WTC11 (cell line): ENCODE measurements at regions not wholly inside any gene's neighbourhood (a gene's known extent, or its start where the extent isn't known, plus 50 kb on each side); places are given as distances from the start of the nearest gene placed in this dataset.

Experiments used
- ATAC-seq: fragments of 200-7000 bp; cut with Tn5 transposase; 2 replicates; pipeline ENCODE4 v1.10.0; 2021; ENCODE audit warnings: mild to moderate bottlenecking, moderate library complexity
- CTCF ChIA-PET: fragments of 300-600 bp; sonication (Branson Sonifier 250); formaldehyde crosslinking; loops from one replicate; lab custom pipeline; 2021; ENCODE audit warnings: antibody characterized with exemption; lab: Charles Lee
- POLR2A ChIA-PET: fragments of 350-600 bp; sonication (Branson Sonifier 250); formaldehyde crosslinking; loops from one replicate; lab custom pipeline; 2021; ENCODE audit warnings: antibody characterized with exemption; lab: Charles Lee
- DNase-seq: peaks from one replicate; pipeline ENCODE4 v3.0.0; 2021; ENCODE audit warnings: low spot score
- H3K27ac Mint-ChIP-seq: 2 replicates; pipeline ENCODE4 v1.8.0; 2021; ENCODE audit warnings: mixed read lengths
- H3K27me3 Mint-ChIP-seq: 2 replicates; pipeline ENCODE4 v1.8.0; 2021; ENCODE audit warnings: low read depth, mild to moderate bottlenecking, moderate library complexity, mixed read lengths
- H3K36me3 Mint-ChIP-seq: 2 replicates; pipeline ENCODE4 v1.8.0; 2021; ENCODE audit warnings: mixed read lengths
- H3K4me1 Mint-ChIP-seq: 2 replicates; pipeline ENCODE4 v1.8.0; 2022; ENCODE audit warnings: mixed read lengths
- H3K4me3 Mint-ChIP-seq: 2 replicates; pipeline ENCODE4 v1.8.0; 2021; ENCODE audit warnings: mild to moderate bottlenecking, moderate library complexity, mixed read lengths
- H3K9me3 Mint-ChIP-seq: 2 replicates; pipeline ENCODE4 v1.8.0; 2021; ENCODE audit warnings: mixed read lengths
- EMX1 ChIP-seq: fragments of 250-450 bp; sonication (Bioruptor Pico); IDR thresholded peaks from 2 replicates; pipeline ENCODE4 v1.8.0; 2021; ENCODE audit warnings: mild to moderate bottlenecking
- FOXJ3 ChIP-seq: sonication (generic); formaldehyde crosslinking; IDR thresholded peaks from 2 replicates; pipeline ENCODE4 v1.9.0; 2021; ENCODE audit warnings: missing genetic modification reagents, mild to moderate bottlenecking, borderline replicate concordance
- FOXK1 ChIP-seq: sonication (generic); formaldehyde crosslinking; IDR thresholded peaks from 2 replicates; pipeline ENCODE4 v1.8.0; 2022; ENCODE audit warnings: mild to moderate bottlenecking, moderate library complexity, missing genetic modification reagents
- GTF2I ChIP-seq: fragments of 250-450 bp; sonication (Bioruptor Pico); conservative IDR thresholded peaks from 2 replicates; pipeline ENCODE4 v1.4.0; 2021; ENCODE audit warnings: mild to moderate bottlenecking
- IRF2 ChIP-seq: sonication (generic); formaldehyde crosslinking; IDR thresholded peaks from 2 replicates; pipeline ENCODE4 v1.8.0; 2022; ENCODE audit warnings: low read depth, missing genetic modification reagents, borderline replicate concordance
- JAZF1 ChIP-seq: fragments of 250-450 bp; sonication (Bioruptor Pico); IDR thresholded peaks from 2 replicates; pipeline ENCODE4 v1.9.0; 2021; ENCODE audit warnings: moderate library complexity, mild to moderate bottlenecking, inconsistent platforms
- JUN ChIP-seq: sonication (generic); formaldehyde crosslinking; IDR thresholded peaks from 2 replicates; pipeline ENCODE4 v1.8.0; 2023; ENCODE audit warnings: mild to moderate bottlenecking, missing genetic modification reagents
- MXD4 ChIP-seq: fragments of 250-450 bp; sonication (Bioruptor Pico); IDR thresholded peaks from 2 replicates; pipeline ENCODE4 v1.8.0; 2021; ENCODE audit warnings: mild to moderate bottlenecking, moderate library complexity, borderline replicate concordance
- NFYB ChIP-seq: sonication (generic); formaldehyde crosslinking; conservative IDR thresholded peaks from 2 replicates; pipeline ENCODE4 v1.8.0; 2022; ENCODE audit warnings: low read depth, missing genetic modification reagents
- SOX15 ChIP-seq: fragments of 250-450 bp; sonication (Bioruptor Pico); IDR thresholded peaks from 2 replicates; pipeline ENCODE4 v1.9.0; 2021; ENCODE audit warnings: mild to moderate bottlenecking
- SP1 ChIP-seq: sonication (generic); formaldehyde crosslinking; conservative IDR thresholded peaks from 2 replicates; pipeline ENCODE4 v1.8.1; 2022; ENCODE audit warnings: missing genetic modification reagents
- TCF7 ChIP-seq: sonication (generic); formaldehyde crosslinking; IDR thresholded peaks from 2 replicates; pipeline ENCODE4 v1.8.0; 2022; ENCODE audit warnings: mild to moderate bottlenecking, low read depth, missing genetic modification reagents, moderate library complexity
- TEAD1 ChIP-seq: sonication (generic); formaldehyde crosslinking; IDR thresholded peaks from 2 replicates; pipeline ENCODE4 v1.8.0; 2022; ENCODE audit warnings: mild to moderate bottlenecking, missing genetic modification reagents
- TEAD4 ChIP-seq: sonication (generic); formaldehyde crosslinking; IDR thresholded peaks from 2 replicates; pipeline ENCODE4 v1.8.0; 2022; ENCODE audit warnings: mild to moderate bottlenecking, missing genetic modification reagents
- TP53 ChIP-seq: sonication (generic); formaldehyde crosslinking; IDR thresholded peaks from 2 replicates; pipeline ENCODE4 v1.8.1; 2023; ENCODE audit warnings: mild to moderate bottlenecking, missing genetic modification reagents
- ZNF263 ChIP-seq: sonication (generic); formaldehyde crosslinking; IDR thresholded peaks from 2 replicates; pipeline ENCODE4 v1.8.1; 2022; ENCODE audit warnings: low read depth, mild to moderate bottlenecking, moderate library complexity, missing genetic modification reagents
- ZNF317 ChIP-seq: sonication (generic); formaldehyde crosslinking; IDR thresholded peaks from 2 replicates; pipeline ENCODE4 v1.8.1; 2023; ENCODE audit warnings: low read depth, mild to moderate bottlenecking, moderate library complexity, missing genetic modification reagents, borderline replicate concordance
- ZNF396 ChIP-seq: fragments of 250-450 bp; sonication (Bioruptor Pico); IDR thresholded peaks from 2 replicates; pipeline ENCODE4 v1.8.0; 2021; ENCODE audit warnings: mild to moderate bottlenecking, moderate library complexity, borderline replicate concordance
- ZNF416 ChIP-seq: fragments of 250-450 bp; sonication (Bioruptor Pico); IDR thresholded peaks from 2 replicates; pipeline ENCODE4 v1.9.0; 2021; ENCODE audit warnings: mild to moderate bottlenecking, inconsistent platforms
- TF ChIP-seq, protein P1 (sequence below): fragments of 250-450 bp; sonication (Bioruptor Pico); IDR thresholded peaks from 2 replicates; pipeline ENCODE4 v1.9.0; 2021; ENCODE audit warnings: mild to moderate bottlenecking
- TF ChIP-seq, protein P2 (sequence below): sonication (generic); formaldehyde crosslinking; IDR thresholded peaks from 2 replicates; pipeline ENCODE4 v1.8.1; 2023; ENCODE audit warnings: mild to moderate bottlenecking, missing genetic modification reagents
- TF ChIP-seq, protein P3 (sequence below): sonication (generic); formaldehyde crosslinking; conservative IDR thresholded peaks from 2 replicates; pipeline ENCODE4 v1.8.1; 2022; ENCODE audit warnings: mild to moderate bottlenecking, missing genetic modification reagents
- TF ChIP-seq, protein P4 (sequence below): sonication (generic); formaldehyde crosslinking; IDR thresholded peaks from 2 replicates; pipeline ENCODE4 v1.8.0; 2022; ENCODE audit warnings: missing genetic modification reagents
- TF ChIP-seq, protein P5 (sequence below): sonication (generic); formaldehyde crosslinking; IDR thresholded peaks from 2 replicates; pipeline ENCODE4 v1.8.0; 2022; ENCODE audit warnings: mild to moderate bottlenecking, missing genetic modification reagents
- TF ChIP-seq, protein P6 (sequence below): sonication (generic); formaldehyde crosslinking; IDR thresholded peaks from 2 replicates; pipeline ENCODE4 v1.8.1; 2022; ENCODE audit warnings: missing genetic modification reagents, borderline replicate concordance
- TF ChIP-seq, protein P7 (sequence below): sonication (generic); formaldehyde crosslinking; IDR thresholded peaks from 2 replicates; pipeline ENCODE4 v1.8.0; 2023; ENCODE audit warnings: missing genetic modification reagents
- TF ChIP-seq, protein P8 (sequence below): fragments of 250-450 bp; sonication (Bioruptor Pico); IDR thresholded peaks from 2 replicates; pipeline ENCODE4 v2.1.2; 2022; ENCODE audit warnings: mild to moderate bottlenecking, moderate library complexity

DNA sequence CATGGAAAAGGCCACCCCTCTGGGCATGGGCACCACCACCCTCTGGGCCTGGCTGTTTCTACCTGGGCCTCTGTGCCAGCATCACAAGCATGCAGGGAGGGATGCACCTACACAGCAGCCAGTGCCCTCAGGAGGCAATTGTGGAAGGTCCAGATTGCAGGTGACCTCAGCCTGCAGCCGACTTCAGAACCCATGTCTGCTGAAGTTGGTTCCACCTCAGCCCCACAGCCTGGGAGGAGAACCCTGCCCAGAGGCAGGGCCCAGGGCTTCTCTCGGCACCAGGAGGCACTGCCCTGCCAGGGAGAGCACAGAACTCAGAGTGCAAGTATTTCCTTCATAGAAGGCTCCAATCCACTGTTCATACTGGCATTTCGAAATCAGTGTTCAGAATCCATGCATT lies 149.8 kb downstream of the TTLL2 start:
- H3K27me3 Mint-ChIP-seq, result peaks cover 2% of the 10 kb centered on the region; the same call in 1 of the 2 replicates
- peaks cover 56% of the 10 kb centered on the region for H3K4me1 Mint-ChIP-seq
- CTCF ChIA-PET, result no interaction called here
- no peaks in the 10 kb centered on the region for H3K36me3 Mint-ChIP-seq
- ATAC-seq (no peak), DNase-seq (no peak)
- H3K4me3 Mint-ChIP-seq, result no peak overlapping the region
- TF ChIP-seq, protein P1, sequence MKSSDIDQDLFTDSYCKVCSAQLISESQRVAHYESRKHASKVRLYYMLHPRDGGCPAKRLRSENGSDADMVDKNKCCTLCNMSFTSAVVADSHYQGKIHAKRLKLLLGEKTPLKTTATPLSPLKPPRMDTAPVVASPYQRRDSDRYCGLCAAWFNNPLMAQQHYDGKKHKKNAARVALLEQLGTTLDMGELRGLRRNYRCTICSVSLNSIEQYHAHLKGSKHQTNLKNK (CRISPR knock-in tag), result no peak
- TF ChIP-seq, protein P2, sequence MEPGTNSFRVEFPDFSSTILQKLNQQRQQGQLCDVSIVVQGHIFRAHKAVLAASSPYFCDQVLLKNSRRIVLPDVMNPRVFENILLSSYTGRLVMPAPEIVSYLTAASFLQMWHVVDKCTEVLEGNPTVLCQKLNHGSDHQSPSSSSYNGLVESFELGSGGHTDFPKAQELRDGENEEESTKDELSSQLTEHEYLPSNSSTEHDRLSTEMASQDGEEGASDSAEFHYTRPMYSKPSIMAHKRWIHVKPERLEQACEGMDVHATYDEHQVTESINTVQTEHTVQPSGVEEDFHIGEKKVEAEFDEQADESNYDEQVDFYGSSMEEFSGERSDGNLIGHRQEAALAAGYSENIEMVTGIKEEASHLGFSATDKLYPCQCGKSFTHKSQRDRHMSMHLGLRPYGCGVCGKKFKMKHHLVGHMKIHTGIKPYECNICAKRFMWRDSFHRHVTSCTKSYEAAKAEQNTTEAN, result no peak
- TF ChIP-seq SOX15 (CRISPR knock-in tag), result no peak
- TF ChIP-seq, protein P3, sequence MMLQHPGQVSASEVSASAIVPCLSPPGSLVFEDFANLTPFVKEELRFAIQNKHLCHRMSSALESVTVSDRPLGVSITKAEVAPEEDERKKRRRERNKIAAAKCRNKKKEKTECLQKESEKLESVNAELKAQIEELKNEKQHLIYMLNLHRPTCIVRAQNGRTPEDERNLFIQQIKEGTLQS, result no peak
- TF ChIP-seq TP53 (CRISPR knock-in tag), result no peak
- TF ChIP-seq EMX1 (CRISPR knock-in tag), result no peak
- no peak for TF ChIP-seq FOXK1 (CRISPR knock-in tag)
- TF ChIP-seq, protein P4, sequence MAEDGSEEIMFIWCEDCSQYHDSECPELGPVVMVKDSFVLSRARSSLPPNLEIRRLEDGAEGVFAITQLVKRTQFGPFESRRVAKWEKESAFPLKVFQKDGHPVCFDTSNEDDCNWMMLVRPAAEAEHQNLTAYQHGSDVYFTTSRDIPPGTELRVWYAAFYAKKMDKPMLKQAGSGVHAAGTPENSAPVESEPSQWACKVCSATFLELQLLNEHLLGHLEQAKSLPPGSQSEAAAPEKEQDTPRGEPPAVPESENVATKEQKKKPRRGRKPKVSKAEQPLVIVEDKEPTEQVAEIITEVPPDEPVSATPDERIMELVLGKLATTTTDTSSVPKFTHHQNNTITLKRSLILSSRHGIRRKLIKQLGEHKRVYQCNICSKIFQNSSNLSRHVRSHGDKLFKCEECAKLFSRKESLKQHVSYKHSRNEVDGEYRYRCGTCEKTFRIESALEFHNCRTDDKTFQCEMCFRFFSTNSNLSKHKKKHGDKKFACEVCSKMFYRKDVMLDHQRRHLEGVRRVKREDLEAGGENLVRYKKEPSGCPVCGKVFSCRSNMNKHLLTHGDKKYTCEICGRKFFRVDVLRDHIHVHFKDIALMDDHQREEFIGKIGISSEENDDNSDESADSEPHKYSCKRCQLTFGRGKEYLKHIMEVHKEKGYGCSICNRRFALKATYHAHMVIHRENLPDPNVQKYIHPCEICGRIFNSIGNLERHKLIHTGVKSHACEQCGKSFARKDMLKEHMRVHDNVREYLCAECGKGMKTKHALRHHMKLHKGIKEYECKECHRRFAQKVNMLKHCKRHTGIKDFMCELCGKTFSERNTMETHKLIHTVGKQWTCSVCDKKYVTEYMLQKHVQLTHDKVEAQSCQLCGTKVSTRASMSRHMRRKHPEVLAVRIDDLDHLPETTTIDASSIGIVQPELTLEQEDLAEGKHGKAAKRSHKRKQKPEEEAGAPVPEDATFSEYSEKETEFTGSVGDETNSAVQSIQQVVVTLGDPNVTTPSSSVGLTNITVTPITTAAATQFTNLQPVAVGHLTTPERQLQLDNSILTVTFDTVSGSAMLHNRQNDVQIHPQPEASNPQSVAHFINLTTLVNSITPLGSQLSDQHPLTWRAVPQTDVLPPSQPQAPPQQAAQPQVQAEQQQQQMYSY (CRISPR knock-in tag), result no peak
- no peak for TF ChIP-seq TCF7 (CRISPR knock-in tag)
- TF ChIP-seq, protein P5, sequence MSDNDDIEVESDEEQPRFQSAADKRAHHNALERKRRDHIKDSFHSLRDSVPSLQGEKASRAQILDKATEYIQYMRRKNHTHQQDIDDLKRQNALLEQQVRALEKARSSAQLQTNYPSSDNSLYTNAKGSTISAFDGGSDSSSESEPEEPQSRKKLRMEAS, result no peak
- TF ChIP-seq, all 79 proteins: peak for 0
- POLR2A ChIA-PET, result no interaction called here
- Mint-ChIP-seq H3K27ac (no peak overlapping the region), H3K9me3 (no peaks in the 10 kb centered on the region)

DNA sequence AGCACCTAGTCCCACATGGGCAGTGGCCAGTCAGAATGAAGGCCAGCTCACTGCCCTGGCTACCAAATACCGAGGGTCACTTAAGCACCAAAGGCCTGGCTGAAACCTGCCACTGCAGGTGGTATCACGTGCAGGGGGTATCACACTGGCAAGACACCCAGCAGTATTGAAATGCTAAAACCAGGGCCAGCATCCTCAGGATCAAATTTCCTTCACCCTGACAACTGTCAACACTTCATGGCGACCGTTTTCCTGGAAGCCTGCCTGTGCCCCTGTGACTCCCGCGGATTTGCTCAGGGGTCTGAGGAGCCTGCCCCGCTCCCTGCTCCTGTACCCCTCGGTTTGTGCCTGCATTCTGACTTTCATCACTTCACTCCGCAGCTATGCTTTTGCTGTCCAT lies 151.1 kb downstream of the TTLL2 start:
- DNase-seq (peak; percentile 53), ATAC-seq (peak; percentile 78)
- H3K27ac Mint-ChIP-seq, result peak overlapping the region; percentile 47; the same call in 1 of the 2 replicates
- no peaks in the 10 kb centered on the region for H3K9me3 Mint-ChIP-seq
- ChIA-PET CTCF (interaction anchor here (1.5 kb wide), 1 partner anchor 10 kb away, joined by 9 read pairs; no protein-coding TSS in a partner anchor), POLR2A (no interaction called here)
- peaks cover 69% of the 10 kb centered on the region for H3K4me1 Mint-ChIP-seq
- H3K27me3 Mint-ChIP-seq, result peaks cover 2% of the 10 kb centered on the region; the same call in 1 of the 2 replicates
- peak overlapping the region; percentile 29 for H3K4me3 Mint-ChIP-seq
- H3K36me3 Mint-ChIP-seq, result no peaks in the 10 kb centered on the region
- TF ChIP-seq TCF7 (CRISPR knock-in tag) (no peak), MXD4 (no peak), ZNF263 (CRISPR knock-in tag) (no peak), GTF2I (no peak), ZNF317 (CRISPR knock-in tag) (no peak), EMX1 (CRISPR knock-in tag) (no peak), ZNF396 (CRISPR knock-in tag) (no peak), ZNF416 (no peak), FOXJ3 (CRISPR knock-in tag) (no peak), NFYB (CRISPR knock-in tag) (no peak), IRF2 (CRISPR knock-in tag) (no peak), JUN (CRISPR knock-in tag) (no peak), TEAD4 (no peak), TEAD1 (CRISPR knock-in tag) (peak; percentile 69; the same call in 1 of the 2 replicates), FOXK1 (CRISPR knock-in tag) (peak; percentile 66; the same call in 1 of the 2 replicates), JAZF1 (no peak), SP1 (0 out of 2 replicates have a peak, but pooled peaks have one; percentile 47)
- TF ChIP-seq, protein P6, sequence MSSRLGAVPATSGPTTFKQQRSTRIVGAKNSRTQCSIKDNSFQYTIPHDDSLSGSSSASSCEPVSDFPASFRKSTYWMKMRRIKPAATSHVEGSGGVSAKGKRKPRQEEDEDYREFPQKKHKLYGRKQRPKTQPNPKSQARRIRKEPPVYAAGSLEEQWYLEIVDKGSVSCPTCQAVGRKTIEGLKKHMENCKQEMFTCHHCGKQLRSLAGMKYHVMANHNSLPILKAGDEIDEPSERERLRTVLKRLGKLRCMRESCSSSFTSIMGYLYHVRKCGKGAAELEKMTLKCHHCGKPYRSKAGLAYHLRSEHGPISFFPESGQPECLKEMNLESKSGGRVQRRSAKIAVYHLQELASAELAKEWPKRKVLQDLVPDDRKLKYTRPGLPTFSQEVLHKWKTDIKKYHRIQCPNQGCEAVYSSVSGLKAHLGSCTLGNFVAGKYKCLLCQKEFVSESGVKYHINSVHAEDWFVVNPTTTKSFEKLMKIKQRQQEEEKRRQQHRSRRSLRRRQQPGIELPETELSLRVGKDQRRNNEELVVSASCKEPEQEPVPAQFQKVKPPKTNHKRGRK (CRISPR knock-in tag), result no peak
- TF ChIP-seq, protein P7, sequence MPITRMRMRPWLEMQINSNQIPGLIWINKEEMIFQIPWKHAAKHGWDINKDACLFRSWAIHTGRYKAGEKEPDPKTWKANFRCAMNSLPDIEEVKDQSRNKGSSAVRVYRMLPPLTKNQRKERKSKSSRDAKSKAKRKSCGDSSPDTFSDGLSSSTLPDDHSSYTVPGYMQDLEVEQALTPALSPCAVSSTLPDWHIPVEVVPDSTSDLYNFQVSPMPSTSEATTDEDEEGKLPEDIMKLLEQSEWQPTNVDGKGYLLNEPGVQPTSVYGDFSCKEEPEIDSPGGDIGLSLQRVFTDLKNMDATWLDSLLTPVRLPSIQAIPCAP (CRISPR knock-in tag), result no peak
- TF ChIP-seq, protein P8, sequence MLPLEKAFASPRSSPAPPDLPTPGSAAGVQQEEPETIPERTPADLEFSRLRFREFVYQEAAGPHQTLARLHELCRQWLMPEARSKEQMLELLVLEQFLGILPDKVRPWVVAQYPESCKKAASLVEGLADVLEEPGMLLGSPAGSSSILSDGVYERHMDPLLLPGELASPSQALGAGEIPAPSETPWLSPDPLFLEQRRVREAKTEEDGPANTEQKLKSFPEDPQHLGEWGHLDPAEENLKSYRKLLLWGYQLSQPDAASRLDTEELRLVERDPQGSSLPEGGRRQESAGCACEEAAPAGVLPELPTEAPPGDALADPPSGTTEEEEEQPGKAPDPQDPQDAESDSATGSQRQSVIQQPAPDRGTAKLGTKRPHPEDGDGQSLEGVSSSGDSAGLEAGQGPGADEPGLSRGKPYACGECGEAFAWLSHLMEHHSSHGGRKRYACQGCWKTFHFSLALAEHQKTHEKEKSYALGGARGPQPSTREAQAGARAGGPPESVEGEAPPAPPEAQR (CRISPR knock-in tag), result no peak
